ENCODE measurements at regions not wholly inside any gene's neighbourhood (a gene's known extent, or its start where the extent isn't known, plus 50 kb on each side); places are given as distances from the start of the nearest gene placed in this dataset.

- no peak overlapping the region for H3K4me3 ChIP-seq (ENCODE audit: low read length in 2 of 2)
- H3K4me1 ChIP-seq (ENCODE audit: control insufficient read depth in 2 of 2, insufficient read depth in 2 of 2, low read length in 2 of 2) = no peaks in the 10 kb centered on the region
- H3K27me3 ChIP-seq (ENCODE audit: control insufficient read depth in 2 of 2, insufficient read depth in 2 of 2, low read length in 2 of 2) = no peaks in the 10 kb centered on the region
- no peak overlapping the region for H3K27ac ChIP-seq (ENCODE audit: low read depth in 2 of 2, low read length in 2 of 2)
- no peak overlapping the region for H3K9ac ChIP-seq (ENCODE audit: low read depth in 1 of 2, low read length in 2 of 2)
- no peaks in the 10 kb centered on the region for H3K9me3 ChIP-seq (ENCODE audit: control insufficient read depth in 2 of 2, low read length in 2 of 2)
- H3K36me3 ChIP-seq (ENCODE audit: control insufficient read depth in 2 of 2, insufficient read depth in 2 of 2, low read length in 2 of 2) = no peaks in the 10 kb centered on the region
These were observed 146.6 kb downstream of the GAS1 start for GRCh38 chr9:86800681-86801080.

- no peaks in the 10 kb centered on the region for H3K9me3 ChIP-seq (ENCODE audit: control insufficient read depth in 2 of 2, low read length in 2 of 2)
- no peak overlapping the region for H3K4me3 ChIP-seq (ENCODE audit: low read length in 2 of 2)
These were observed 148.3 kb downstream of the GAS1 start for GRCh38 chr9:86798966-86799365.

GRCh38 chr9:86796666-86797065, 150.6 kb downstream of the GAS1 start:
- no peaks in the 10 kb centered on the region for H3K9me3 ChIP-seq (ENCODE audit: control insufficient read depth in 2 of 2, low read length in 2 of 2)
- H3K4me3 ChIP-seq (ENCODE audit: low read length in 2 of 2) = no peak overlapping the region
- H3K4me1 ChIP-seq (ENCODE audit: control insufficient read depth in 2 of 2, insufficient read depth in 2 of 2, low read length in 2 of 2) = no peaks in the 10 kb centered on the region
- H3K36me3 ChIP-seq (ENCODE audit: control insufficient read depth in 2 of 2, insufficient read depth in 2 of 2, low read length in 2 of 2) = no peaks in the 10 kb centered on the region
- no peak overlapping the region for H3K9ac ChIP-seq (ENCODE audit: low read depth in 1 of 2, low read length in 2 of 2)
- no peaks in the 10 kb centered on the region for H3K27me3 ChIP-seq (ENCODE audit: control insufficient read depth in 2 of 2, insufficient read depth in 2 of 2, low read length in 2 of 2)
- no peak overlapping the region for H3K27ac ChIP-seq (ENCODE audit: low read depth in 2 of 2, low read length in 2 of 2)

More at GRCh38 chr9:86798966-86799365, 148.3 kb downstream of the GAS1 start:
- Histone ChIP-seq H3K27me3 (ENCODE audit: control insufficient read depth in 2 of 2, insufficient read depth in 2 of 2, low read length in 2 of 2) (no peaks in the 10 kb centered on the region), H3K27ac (ENCODE audit: low read depth in 2 of 2, low read length in 2 of 2) (no peak overlapping the region), H3K4me1 (ENCODE audit: control insufficient read depth in 2 of 2, insufficient read depth in 2 of 2, low read length in 2 of 2) (no peaks in the 10 kb centered on the region), H3K9ac (ENCODE audit: low read depth in 1 of 2, low read length in 2 of 2) (no peak overlapping the region), H3K36me3 (ENCODE audit: control insufficient read depth in 2 of 2, insufficient read depth in 2 of 2, low read length in 2 of 2) (no peaks in the 10 kb centered on the region)

- Histone ChIP-seq H3K36me3 (ENCODE audit: control insufficient read depth in 2 of 2, insufficient read depth in 2 of 2, low read length in 2 of 2) (no peaks in the 10 kb centered on the region), H3K27ac (ENCODE audit: low read depth in 2 of 2, low read length in 2 of 2) (no peak overlapping the region), H3K4me1 (ENCODE audit: control insufficient read depth in 2 of 2, insufficient read depth in 2 of 2, low read length in 2 of 2) (no peaks in the 10 kb centered on the region), H3K27me3 (ENCODE audit: control insufficient read depth in 2 of 2, insufficient read depth in 2 of 2, low read length in 2 of 2) (no peaks in the 10 kb centered on the region), H3K9ac (ENCODE audit: low read depth in 1 of 2, low read length in 2 of 2) (no peak overlapping the region), H3K9me3 (ENCODE audit: control insufficient read depth in 2 of 2, low read length in 2 of 2) (no peaks in the 10 kb centered on the region), H3K4me3 (ENCODE audit: low read length in 2 of 2) (no peak overlapping the region)
These were observed 151.3 kb downstream of the GAS1 start for GRCh38 chr9:86795823-86796553.

- Histone ChIP-seq H3K27ac (ENCODE audit: low read depth in 2 of 2, low read length in 2 of 2) (no peak overlapping the region), H3K4me1 (ENCODE audit: control insufficient read depth in 2 of 2, insufficient read depth in 2 of 2, low read length in 2 of 2) (no peaks in the 10 kb centered on the region), H3K9me3 (ENCODE audit: control insufficient read depth in 2 of 2, low read length in 2 of 2) (no peaks in the 10 kb centered on the region), H3K36me3 (ENCODE audit: control insufficient read depth in 2 of 2, insufficient read depth in 2 of 2, low read length in 2 of 2) (no peaks in the 10 kb centered on the region), H3K27me3 (ENCODE audit: control insufficient read depth in 2 of 2, insufficient read depth in 2 of 2, low read length in 2 of 2) (no peaks in the 10 kb centered on the region), H3K4me3 (ENCODE audit: low read length in 2 of 2) (no peak overlapping the region), H3K9ac (ENCODE audit: low read depth in 1 of 2, low read length in 2 of 2) (no peak overlapping the region)
These were observed 152.3 kb downstream of the GAS1 start for GRCh38 chr9:86795047-86795442.

GRCh38 chr9:86794391-86795046, 152.8 kb downstream of the GAS1 start:
- no peaks in the 10 kb centered on the region for H3K36me3 ChIP-seq (ENCODE audit: control insufficient read depth in 2 of 2, insufficient read depth in 2 of 2, low read length in 2 of 2)
- no peaks in the 10 kb centered on the region for H3K27me3 ChIP-seq (ENCODE audit: control insufficient read depth in 2 of 2, insufficient read depth in 2 of 2, low read length in 2 of 2)
- H3K4me3 ChIP-seq (ENCODE audit: low read length in 2 of 2) = no peak overlapping the region
- no peak overlapping the region for H3K27ac ChIP-seq (ENCODE audit: low read depth in 2 of 2, low read length in 2 of 2)
- no peaks in the 10 kb centered on the region for H3K9me3 ChIP-seq (ENCODE audit: control insufficient read depth in 2 of 2, low read length in 2 of 2)
- no peaks in the 10 kb centered on the region for H3K4me1 ChIP-seq (ENCODE audit: control insufficient read depth in 2 of 2, insufficient read depth in 2 of 2, low read length in 2 of 2)
- no peak overlapping the region for H3K9ac ChIP-seq (ENCODE audit: low read depth in 1 of 2, low read length in 2 of 2)

- Histone ChIP-seq H3K4me1 (ENCODE audit: control insufficient read depth in 2 of 2, insufficient read depth in 2 of 2, low read length in 2 of 2) (no peaks in the 10 kb centered on the region), H3K27me3 (ENCODE audit: control insufficient read depth in 2 of 2, insufficient read depth in 2 of 2, low read length in 2 of 2) (no peaks in the 10 kb centered on the region), H3K9me3 (ENCODE audit: control insufficient read depth in 2 of 2, low read length in 2 of 2) (no peaks in the 10 kb centered on the region), H3K36me3 (ENCODE audit: control insufficient read depth in 2 of 2, insufficient read depth in 2 of 2, low read length in 2 of 2) (no peaks in the 10 kb centered on the region), H3K9ac (ENCODE audit: low read depth in 1 of 2, low read length in 2 of 2) (no peak overlapping the region), H3K4me3 (ENCODE audit: low read length in 2 of 2) (no peak overlapping the region), H3K27ac (ENCODE audit: low read depth in 2 of 2, low read length in 2 of 2) (no peak overlapping the region)
These were observed 155.2 kb downstream of the GAS1 start for GRCh38 chr9:86792136-86792535.

GRCh38 chr9:86790805-86791204, 156.5 kb downstream of the GAS1 start:
- Histone ChIP-seq H3K4me3 (ENCODE audit: low read length in 2 of 2) (no peak overlapping the region), H3K27me3 (ENCODE audit: control insufficient read depth in 2 of 2, insufficient read depth in 2 of 2, low read length in 2 of 2) (no peaks in the 10 kb centered on the region)

GRCh38 chr9:86788456-86788855, 158.8 kb downstream of the GAS1 start:
- no peaks in the 10 kb centered on the region for H3K4me1 ChIP-seq (ENCODE audit: control insufficient read depth in 2 of 2, insufficient read depth in 2 of 2, low read length in 2 of 2)
- H3K9me3 ChIP-seq (ENCODE audit: control insufficient read depth in 2 of 2, low read length in 2 of 2) = no peaks in the 10 kb centered on the region
- H3K9ac ChIP-seq (ENCODE audit: low read depth in 1 of 2, low read length in 2 of 2) = no peak overlapping the region
- no peaks in the 10 kb centered on the region for H3K36me3 ChIP-seq (ENCODE audit: control insufficient read depth in 2 of 2, insufficient read depth in 2 of 2, low read length in 2 of 2)
- no peak overlapping the region for H3K4me3 ChIP-seq (ENCODE audit: low read length in 2 of 2)
- H3K27me3 ChIP-seq (ENCODE audit: control insufficient read depth in 2 of 2, insufficient read depth in 2 of 2, low read length in 2 of 2) = no peaks in the 10 kb centered on the region
- no peak overlapping the region for H3K27ac ChIP-seq (ENCODE audit: low read depth in 2 of 2, low read length in 2 of 2)

More at GRCh38 chr9:86790805-86791204, 156.5 kb downstream of the GAS1 start:
- no peaks in the 10 kb centered on the region for H3K9me3 ChIP-seq (ENCODE audit: control insufficient read depth in 2 of 2, low read length in 2 of 2)
- H3K27ac ChIP-seq (ENCODE audit: low read depth in 2 of 2, low read length in 2 of 2) = no peak overlapping the region
- no peaks in the 10 kb centered on the region for H3K4me1 ChIP-seq (ENCODE audit: control insufficient read depth in 2 of 2, insufficient read depth in 2 of 2, low read length in 2 of 2)
- no peak overlapping the region for H3K9ac ChIP-seq (ENCODE audit: low read depth in 1 of 2, low read length in 2 of 2)
- H3K36me3 ChIP-seq (ENCODE audit: control insufficient read depth in 2 of 2, insufficient read depth in 2 of 2, low read length in 2 of 2) = no peaks in the 10 kb centered on the region

- Histone ChIP-seq H3K4me1 (ENCODE audit: control insufficient read depth in 2 of 2, insufficient read depth in 2 of 2, low read length in 2 of 2) (no peaks in the 10 kb centered on the region), H3K27ac (ENCODE audit: low read depth in 2 of 2, low read length in 2 of 2) (no peak overlapping the region)
These were observed 163.4 kb downstream of the GAS1 start for GRCh38 chr9:86783884-86784283.

More at GRCh38 chr9:86783884-86784283, 163.4 kb downstream of the GAS1 start:
- H3K27me3 ChIP-seq (ENCODE audit: control insufficient read depth in 2 of 2, insufficient read depth in 2 of 2, low read length in 2 of 2) = no peaks in the 10 kb centered on the region
- no peak overlapping the region for H3K4me3 ChIP-seq (ENCODE audit: low read length in 2 of 2)
- no peak overlapping the region for H3K9ac ChIP-seq (ENCODE audit: low read depth in 1 of 2, low read length in 2 of 2)
- H3K9me3 ChIP-seq (ENCODE audit: control insufficient read depth in 2 of 2, low read length in 2 of 2) = no peaks in the 10 kb centered on the region
- no peaks in the 10 kb centered on the region for H3K36me3 ChIP-seq (ENCODE audit: control insufficient read depth in 2 of 2, insufficient read depth in 2 of 2, low read length in 2 of 2)
